ENCODE measurements at regions not wholly inside any gene's neighbourhood (a gene's known extent, or its start where the extent isn't known, plus 50 kb on each side); places are given as distances from the start of the nearest gene placed in this dataset.

- Histone ChIP-seq H3K4me1 (ENCODE audit: insufficient read depth) (peaks cover 10% of the 10 kb centered on the region), H3K27me3 (ENCODE audit: insufficient read depth) (no peaks in the 10 kb centered on the region), H3K9me2 (ENCODE audit: insufficient read depth) (0 out of 2 replicates have a peak, but pooled peaks cover 4% of the 10 kb centered on the region), H3K4me2 (no peak overlapping the region), H3K36me3 (ENCODE audit: insufficient read depth) (no peaks in the 10 kb centered on the region), H3K4me3 (no peak overlapping the region), H2AFZ (no peak overlapping the region), H3K27ac (ENCODE audit: low read depth) (no peak overlapping the region), H3F3A (replicated peaks; ENCODE audit: low read depth) (no peaks in the 10 kb centered on the region), H4K20me1 (replicated peaks; ENCODE audit: insufficient read depth) (no peaks in the 10 kb centered on the region), H3K79me2 (replicated peaks; ENCODE audit: insufficient read depth) (no peaks in the 10 kb centered on the region)
- ATAC-seq (no peak), DNase-seq (ENCODE audit: low spot score) (no peak)
- Mint-ChIP-seq H3K27me3 (ENCODE audit: insufficient read depth, low read depth, poor library complexity) (peaks cover 4% of the 10 kb centered on the region), H3K4me1 (peaks cover 12% of the 10 kb centered on the region; the same call in 2 of the 3 replicates), H3K4me3 (no peak overlapping the region), H3K36me3 (ENCODE audit: low read depth) (no peaks in the 10 kb centered on the region), H3K27ac (no peak overlapping the region), H3K9me3 (no peaks in the 10 kb centered on the region)
- no peak for TF ChIP-seq ZNF114 (CRISPR knock-in tag; IDR thresholded peaks at IDR 0.05)
Measured at GRCh38 chr21:29433366-29434059, 134.8 kb downstream of the BACH1 start.

- peaks cover 4% of the 10 kb centered on the region for H3K27me3 Mint-ChIP-seq (ENCODE audit: insufficient read depth, low read depth, poor library complexity)
- no peaks in the 10 kb centered on the region for H3K36me3 Mint-ChIP-seq (ENCODE audit: low read depth)
- H3K36me3 ChIP-seq (ENCODE audit: insufficient read depth), result no peaks in the 10 kb centered on the region
- H3K27ac Mint-ChIP-seq, result no peak overlapping the region
- no peak overlapping the region for H3K4me2 ChIP-seq
- no peak for ATAC-seq
- no peak for DNase-seq (ENCODE audit: low spot score)
- H3F3A ChIP-seq (replicated peaks; ENCODE audit: low read depth), result no peaks in the 10 kb centered on the region
- H4K20me1 ChIP-seq (replicated peaks; ENCODE audit: insufficient read depth), result no peaks in the 10 kb centered on the region
- no peak overlapping the region for H3K27ac ChIP-seq (ENCODE audit: low read depth)
- H3K4me1 ChIP-seq (ENCODE audit: insufficient read depth), result peaks cover 10% of the 10 kb centered on the region
- no peak overlapping the region for H3K4me3 Mint-ChIP-seq
- H3K79me2 ChIP-seq (replicated peaks; ENCODE audit: insufficient read depth), result no peaks in the 10 kb centered on the region
- H3K4me1 Mint-ChIP-seq, result peaks cover 12% of the 10 kb centered on the region; the same call in 2 of the 3 replicates
- H3K4me3 ChIP-seq, result no peak overlapping the region
- no peaks in the 10 kb centered on the region for H3K9me3 Mint-ChIP-seq
- H2AFZ ChIP-seq, result no peak overlapping the region
- no peaks in the 10 kb centered on the region for H3K27me3 ChIP-seq (ENCODE audit: insufficient read depth)
- no peaks in the 10 kb centered on the region for H3K9me2 ChIP-seq (ENCODE audit: insufficient read depth)
- TF ChIP-seq ETS1 (IDR thresholded peaks at IDR 0.05) (no peak), REST (IDR thresholded peaks at IDR 0.05; ENCODE audit: unreplicated experiment) (no peak), EZH2 (IDR thresholded peaks at IDR 0.05; ENCODE audit: low read depth, unreplicated experiment) (no peak), ZNF114 (CRISPR knock-in tag; IDR thresholded peaks at IDR 0.05) (no peak), EZH2phosphoT487 (IDR thresholded peaks at IDR 0.05; ENCODE audit: unreplicated experiment) (no peak), CREB1 (CRISPR knock-in tag; IDR thresholded peaks at IDR 0.05; ENCODE audit: low read depth) (no peak), POLR2AphosphoS5 (IDR thresholded peaks at IDR 0.05; ENCODE audit: low read depth) (no peak), ZNF462 (CRISPR knock-in tag; IDR thresholded peaks at IDR 0.05) (no peak), JUNB (IDR thresholded peaks at IDR 0.05; ENCODE audit: unreplicated experiment) (no peak)
Measured at GRCh38 chr21:29434081-29434480, 135.4 kb downstream of the BACH1 start.
